Gastroesophageal sphincter (tissue), 3 donors: ENCODE measurements at regions not wholly inside any gene's neighbourhood (a gene's known extent, or its start where the extent isn't known, plus 50 kb on each side); places are given as distances from the start of the nearest gene placed in this dataset.

Experiments
- POLR2A ChIP-seq, 2 donors: fragments of 450-650 bp; IDR thresholded peaks; one replicate each; pipeline ENCODE4 v1.6.1; 2017; ENCODE audit warnings: antibody characterized with exemption in 2 of 2, mild to moderate bottlenecking in 2 of 2, moderate library complexity in 1 of 2
- TF ChIP-seq, protein P1 (sequence below), 4 experiments: fragments of 200-600 bp in 2 of 4; fragments of 450-650 bp in 2 of 4; sonication (generic) in 1 of 4; IDR thresholded peaks; one replicate each; pipeline ENCODE4 v1.5.1; 2017 to 2019; ENCODE audit warnings: antibody characterized with exemption in 4 of 4, mild to moderate bottlenecking in 2 of 4, moderate library complexity in 2 of 4

GRCh38 chrX:39839371-39839770, 258.4 kb downstream of the BCOR start:
- TF ChIP-seq, protein P1, sequence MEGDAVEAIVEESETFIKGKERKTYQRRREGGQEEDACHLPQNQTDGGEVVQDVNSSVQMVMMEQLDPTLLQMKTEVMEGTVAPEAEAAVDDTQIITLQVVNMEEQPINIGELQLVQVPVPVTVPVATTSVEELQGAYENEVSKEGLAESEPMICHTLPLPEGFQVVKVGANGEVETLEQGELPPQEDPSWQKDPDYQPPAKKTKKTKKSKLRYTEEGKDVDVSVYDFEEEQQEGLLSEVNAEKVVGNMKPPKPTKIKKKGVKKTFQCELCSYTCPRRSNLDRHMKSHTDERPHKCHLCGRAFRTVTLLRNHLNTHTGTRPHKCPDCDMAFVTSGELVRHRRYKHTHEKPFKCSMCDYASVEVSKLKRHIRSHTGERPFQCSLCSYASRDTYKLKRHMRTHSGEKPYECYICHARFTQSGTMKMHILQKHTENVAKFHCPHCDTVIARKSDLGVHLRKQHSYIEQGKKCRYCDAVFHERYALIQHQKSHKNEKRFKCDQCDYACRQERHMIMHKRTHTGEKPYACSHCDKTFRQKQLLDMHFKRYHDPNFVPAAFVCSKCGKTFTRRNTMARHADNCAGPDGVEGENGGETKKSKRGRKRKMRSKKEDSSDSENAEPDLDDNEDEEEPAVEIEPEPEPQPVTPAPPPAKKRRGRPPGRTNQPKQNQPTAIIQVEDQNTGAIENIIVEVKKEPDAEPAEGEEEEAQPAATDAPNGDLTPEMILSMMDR (IDR thresholded peaks at IDR 0.05), result no peak
- TF ChIP-seq POLR2A (IDR thresholded peaks at IDR 0.05), result no peak
